AG09309 (cell line): ENCODE measurements at regions not wholly inside any gene's neighbourhood (a gene's known extent, or its start where the extent isn't known, plus 50 kb on each side); places are given as distances from the start of the nearest gene placed in this dataset.

Experiments
- DNase-seq: peaks from one replicate; pipeline ENCODE4 v3.0.0-alpha.2; 2010; ENCODE audit warnings: low read depth
- H3K4me3 ChIP-seq: 2 replicates; pipeline ENCODE4 v1.5.1; 2011; ENCODE audit warnings: mild to moderate bottlenecking, low read depth, low read length, moderate library complexity; ENCODE audit not compliant: control insufficient read depth
- CTCF ChIP-seq: IDR thresholded peaks from 2 replicates; pipeline ENCODE4 v1.5.1; 2011; ENCODE audit warnings: mild to moderate bottlenecking, low read depth, low read length, inconsistent platforms; ENCODE audit not compliant: insufficient read depth, control insufficient read depth; ENCODE audit errors: missing control alignments

GRCh38 chr6:106750142-106750918, 121.0 kb downstream of the QRSL1 start:
- no peak for DNase-seq
- no peak overlapping the region for H3K4me3 ChIP-seq
- TF ChIP-seq CTCF, result no peak

GRCh38 chr6:106749609-106750008, 120.2 kb downstream of the QRSL1 start:
- TF ChIP-seq CTCF, result no peak
- no peak overlapping the region for H3K4me3 ChIP-seq
- DNase-seq, result no peak

GRCh38 chr6:106748547-106749207, 119.3 kb downstream of the QRSL1 start:
- H3K4me3 ChIP-seq, result no peak overlapping the region
- TF ChIP-seq CTCF, result peak; percentile 4
- DNase-seq, result no peak

GRCh38 chr6:106747139-106747538, 117.8 kb downstream of the QRSL1 start:
- H3K4me3 ChIP-seq, result no peak overlapping the region
- TF ChIP-seq CTCF, result no peak
- no peak for DNase-seq

- DNase-seq, result peak; percentile 53
- no peak overlapping the region for H3K4me3 ChIP-seq
Measured at GRCh38 chr6:106746652-106747051, 117.3 kb downstream of the QRSL1 start.

More at GRCh38 chr6:106746652-106747051, 117.3 kb downstream of the QRSL1 start:
- TF ChIP-seq CTCF, result no peak
